Activated T-cell treated with anti-CD3 and anti-CD28 coated beads, Interleukin-2, amount 50 U/mL, for 4 hours (primary cell): ENCODE measurements at regions not wholly inside any gene's neighbourhood (a gene's known extent, or its start where the extent isn't known, plus 50 kb on each side); places are given as distances from the start of the nearest gene placed in this dataset.

Source experiments
- ATAC-seq, 2 donors: fragments of 200-7000 bp; cut with Tn5 transposase; one replicate each; pipeline ENCODE4 v1.10.0; 2021
- DNase-seq: peaks from one replicate; pipeline ENCODE4 v3.0.0-alpha.2; 2020
- H3K27me3 Mint-ChIP-seq: one replicate; pipeline ENCODE4 v1.8.0; 2021; ENCODE audit warnings: low read depth, mixed read lengths
- H3K36me3 Mint-ChIP-seq: one replicate; pipeline ENCODE4 v1.8.0; 2022; ENCODE audit warnings: mixed read lengths; ENCODE audit not compliant: insufficient read depth
- H3K4me1 Mint-ChIP-seq: one replicate; pipeline ENCODE4 v1.8.0; 2021; ENCODE audit warnings: low read depth, mixed read lengths
- H3K4me3 Mint-ChIP-seq: one replicate; pipeline ENCODE4 v1.8.0; 2021; ENCODE audit warnings: mild to moderate bottlenecking, moderate library complexity, mixed read lengths
- H3K9me3 Mint-ChIP-seq: one replicate; pipeline ENCODE4 v1.8.0; 2021; ENCODE audit warnings: mixed read lengths

- H3K36me3 Mint-ChIP-seq, result no peaks in the 10 kb centered on the region
- DNase-seq (no peak), ATAC-seq (no peak)
- peaks cover 17% of the 10 kb centered on the region for H3K4me1 Mint-ChIP-seq
- H3K9me3 Mint-ChIP-seq, result no peaks in the 10 kb centered on the region
- H3K27me3 Mint-ChIP-seq, result peaks cover 65% of the 10 kb centered on the region
- H3K4me3 Mint-ChIP-seq, result no peak overlapping the region
Measured at GRCh38 chr6:167711211-167711610, 115.5 kb upstream of the AFDN start.

GRCh38 chr6:167711768-167712730 lies 114.7 kb upstream of the AFDN start:
- Mint-ChIP-seq H3K4me1 (peaks cover 8% of the 10 kb centered on the region), H3K27me3 (peaks cover 64% of the 10 kb centered on the region), H3K4me3 (no peak overlapping the region), H3K36me3 (no peaks in the 10 kb centered on the region), H3K9me3 (no peaks in the 10 kb centered on the region)
- DNase-seq, result no peak
- ATAC-seq, result no peak

GRCh38 chr6:167712731-167713475 lies 113.8 kb upstream of the AFDN start:
- H3K4me1 Mint-ChIP-seq, result peaks cover 5% of the 10 kb centered on the region
- H3K36me3 Mint-ChIP-seq, result no peaks in the 10 kb centered on the region
- peaks cover 60% of the 10 kb centered on the region for H3K27me3 Mint-ChIP-seq
- ATAC-seq (no peak), DNase-seq (no peak)
- H3K9me3 Mint-ChIP-seq, result no peaks in the 10 kb centered on the region
- H3K4me3 Mint-ChIP-seq, result no peak overlapping the region

DNA sequence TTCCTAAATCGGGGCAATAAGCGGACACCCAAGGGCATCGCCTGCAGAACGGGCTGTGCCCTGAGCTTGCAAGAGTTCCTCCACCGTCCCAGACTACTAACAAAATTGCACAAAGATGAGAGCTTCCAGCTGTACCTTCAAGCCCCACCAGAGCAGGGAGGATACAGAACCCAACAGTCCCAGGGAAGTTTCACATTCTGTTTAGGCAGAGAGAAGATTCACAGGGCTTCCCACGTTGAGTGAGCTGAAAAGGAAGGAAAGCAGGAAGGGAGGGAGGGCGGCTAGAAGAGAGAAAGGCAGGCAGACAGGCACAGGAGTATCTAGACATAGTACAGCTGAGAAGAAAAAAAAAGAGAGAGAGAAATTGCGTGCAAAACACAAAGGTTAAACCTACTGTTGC lies 112.6 kb upstream of the AFDN start:
- no peak overlapping the region for H3K4me3 Mint-ChIP-seq
- peaks cover 49% of the 10 kb centered on the region for H3K27me3 Mint-ChIP-seq
- no peak for ATAC-seq
- DNase-seq, result no peak
- no peaks in the 10 kb centered on the region for H3K36me3 Mint-ChIP-seq
- H3K9me3 Mint-ChIP-seq, result no peaks in the 10 kb centered on the region
- H3K4me1 Mint-ChIP-seq, result peaks cover 1% of the 10 kb centered on the region

DNA sequence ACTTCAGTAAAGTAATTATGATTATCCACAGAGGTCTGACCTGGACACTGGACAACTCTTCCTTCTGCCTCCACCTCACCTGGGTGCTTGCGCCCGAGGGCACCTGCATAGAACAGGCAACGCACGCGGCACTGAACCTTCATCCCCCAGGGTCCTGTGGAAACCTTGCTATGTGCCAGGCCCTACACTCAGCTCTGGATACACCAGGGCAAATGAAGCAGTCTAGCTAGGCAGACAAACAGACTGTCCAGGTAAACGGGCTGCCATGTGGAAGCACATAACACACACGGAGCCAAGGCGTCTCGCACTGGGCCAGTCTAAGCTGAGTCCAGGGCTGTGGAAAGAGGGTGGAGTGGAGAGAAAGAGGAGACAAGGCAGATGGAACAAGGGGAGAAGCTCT lies 109.3 kb upstream of the AFDN start:
- Mint-ChIP-seq H3K36me3 (no peaks in the 10 kb centered on the region), H3K27me3 (peaks cover 25% of the 10 kb centered on the region), H3K4me3 (no peak overlapping the region), H3K9me3 (no peaks in the 10 kb centered on the region), H3K4me1 (no peaks in the 10 kb centered on the region)
- DNase-seq, result no peak
- no peak for ATAC-seq

GRCh38 chr6:167717867-167718266 lies 108.8 kb upstream of the AFDN start:
- no peaks in the 10 kb centered on the region for H3K9me3 Mint-ChIP-seq
- no peaks in the 10 kb centered on the region for H3K4me1 Mint-ChIP-seq
- no peak for ATAC-seq
- no peak overlapping the region for H3K4me3 Mint-ChIP-seq
- H3K27me3 Mint-ChIP-seq, result peaks cover 22% of the 10 kb centered on the region
- no peak for DNase-seq
- H3K36me3 Mint-ChIP-seq, result no peaks in the 10 kb centered on the region

DNA sequence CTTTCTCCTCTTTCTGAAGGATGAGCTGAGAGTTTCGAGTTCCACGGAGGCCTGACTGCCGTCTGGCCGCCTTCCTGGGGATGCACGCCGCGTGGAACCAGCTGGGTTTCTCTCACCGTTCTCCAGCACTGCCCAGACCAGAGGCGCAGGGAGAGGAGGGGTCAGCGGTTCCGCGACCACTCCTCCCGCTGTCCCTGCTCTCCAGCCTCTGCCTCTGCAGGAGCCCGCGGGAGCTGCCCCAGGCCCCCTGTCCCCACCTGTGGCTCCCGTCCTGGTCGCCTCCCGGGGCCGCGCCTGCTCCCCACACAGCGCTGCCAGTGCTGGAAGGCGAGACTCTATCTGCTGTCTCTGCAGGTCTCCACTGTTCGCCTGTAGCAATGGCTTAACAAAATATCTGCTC lies 106.8 kb upstream of the AFDN start:
- no peak for ATAC-seq
- peaks cover 17% of the 10 kb centered on the region for H3K27me3 Mint-ChIP-seq

GRCh38 chr6:167720456-167721285 lies 106.0 kb upstream of the AFDN start:
- Mint-ChIP-seq H3K4me3 (no peak overlapping the region), H3K27me3 (peaks cover 21% of the 10 kb centered on the region), H3K9me3 (peaks cover 7% of the 10 kb centered on the region), H3K4me1 (no peaks in the 10 kb centered on the region), H3K36me3 (no peaks in the 10 kb centered on the region)
- ATAC-seq (no peak), DNase-seq (no peak)

More for the DNA sequence above, 106.8 kb upstream of the AFDN start:
- no peak for DNase-seq
- H3K9me3 Mint-ChIP-seq, result peaks cover 7% of the 10 kb centered on the region
- no peaks in the 10 kb centered on the region for H3K4me1 Mint-ChIP-seq
- no peak overlapping the region for H3K4me3 Mint-ChIP-seq
- no peaks in the 10 kb centered on the region for H3K36me3 Mint-ChIP-seq

DNA sequence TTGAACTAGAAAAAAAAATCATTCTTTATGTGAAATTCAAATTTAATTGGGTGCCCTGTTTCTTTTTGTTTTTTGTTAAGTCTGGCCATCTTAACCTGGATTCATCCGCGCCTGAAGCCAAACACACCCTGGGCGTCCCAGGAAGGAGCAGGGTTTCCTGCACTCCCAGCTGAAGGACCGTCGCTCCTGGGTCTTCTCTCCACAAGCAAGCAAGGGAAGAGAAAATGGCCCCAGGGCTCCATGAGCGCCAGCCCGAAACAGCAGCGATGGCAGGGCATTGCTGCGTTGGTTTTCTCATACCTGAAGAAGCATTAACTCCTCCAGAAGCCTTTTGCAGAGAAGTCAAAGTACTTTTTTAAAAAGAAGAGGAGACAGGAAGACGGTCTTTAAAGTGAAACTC lies 105.4 kb upstream of the AFDN start:
- ATAC-seq (no peak), DNase-seq (no peak)
- peaks cover 21% of the 10 kb centered on the region for H3K27me3 Mint-ChIP-seq
- no peaks in the 10 kb centered on the region for H3K36me3 Mint-ChIP-seq
- peaks cover 7% of the 10 kb centered on the region for H3K9me3 Mint-ChIP-seq
- H3K4me3 Mint-ChIP-seq, result no peak overlapping the region
- no peaks in the 10 kb centered on the region for H3K4me1 Mint-ChIP-seq

DNA sequence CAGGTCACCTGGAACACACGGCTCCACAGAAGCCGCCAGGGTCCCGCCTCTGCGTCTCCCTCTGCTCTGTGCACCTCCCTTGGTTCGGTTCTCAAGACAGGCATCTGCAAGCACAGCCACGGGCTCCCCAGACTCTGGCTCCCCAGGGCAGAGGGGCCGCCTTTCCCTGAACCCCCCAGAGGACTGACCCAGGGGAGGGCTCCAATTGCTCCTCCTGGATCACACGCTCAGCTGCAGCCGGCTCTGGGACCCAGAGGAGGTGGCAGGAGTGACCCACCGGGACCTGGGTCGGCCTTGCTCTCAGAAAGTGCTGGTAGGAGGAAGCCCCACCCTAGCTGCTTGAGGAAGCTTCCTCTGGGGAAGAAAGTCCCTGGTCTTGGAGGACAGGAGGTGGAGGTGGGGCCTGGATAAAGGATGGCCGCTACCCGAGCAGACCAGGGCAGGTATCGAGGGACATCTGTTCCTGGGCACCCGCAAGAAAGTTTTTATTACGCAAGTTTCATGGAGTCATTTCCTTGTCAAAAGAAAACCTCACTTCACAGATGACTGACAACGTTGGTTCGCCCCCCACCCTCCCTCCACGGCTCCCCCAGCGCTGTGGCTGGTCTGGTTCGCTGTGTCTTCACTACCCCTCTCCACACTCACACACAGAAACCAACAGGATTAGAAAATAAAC lies 103.9 kb upstream of the AFDN start:
- Mint-ChIP-seq H3K36me3 (no peaks in the 10 kb centered on the region), H3K9me3 (peaks cover 7% of the 10 kb centered on the region), H3K4me3 (no peak overlapping the region), H3K27me3 (peaks cover 14% of the 10 kb centered on the region), H3K4me1 (no peaks in the 10 kb centered on the region)
- ATAC-seq (no peak), DNase-seq (no peak)

GRCh38 chr6:167726043-167726621 lies 100.6 kb upstream of the AFDN start:
- H3K4me3 Mint-ChIP-seq, result no peak overlapping the region
- no peaks in the 10 kb centered on the region for H3K36me3 Mint-ChIP-seq
- H3K9me3 Mint-ChIP-seq, result peaks cover 7% of the 10 kb centered on the region
- DNase-seq (no peak), ATAC-seq (no peak)
- peaks cover 14% of the 10 kb centered on the region for H3K27me3 Mint-ChIP-seq
- H3K4me1 Mint-ChIP-seq, result no peaks in the 10 kb centered on the region

DNA sequence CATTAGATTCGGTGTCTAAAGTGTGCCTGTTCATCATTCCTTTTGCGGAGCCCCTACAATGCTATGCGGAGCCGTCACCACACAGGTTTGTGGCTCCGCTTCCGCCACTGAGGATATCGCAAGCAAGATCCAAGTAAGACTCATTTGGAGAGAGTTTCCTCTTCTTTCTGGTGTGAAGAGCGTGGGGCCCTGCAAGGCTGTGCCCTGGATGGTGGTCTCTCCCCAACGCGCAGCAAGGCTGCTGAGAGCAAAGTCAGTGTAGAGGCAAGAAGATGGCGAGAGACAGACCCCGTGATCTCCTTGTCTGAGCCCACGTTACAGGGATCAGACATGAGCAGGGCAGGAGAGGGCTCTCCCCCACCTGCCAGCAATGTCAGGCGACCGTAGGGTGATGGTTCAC lies 96.3 kb upstream of the AFDN start:
- no peak for DNase-seq
- ATAC-seq, result no peak
- H3K27me3 Mint-ChIP-seq, result peaks cover 3% of the 10 kb centered on the region
- H3K9me3 Mint-ChIP-seq, result no peaks in the 10 kb centered on the region
- no peaks in the 10 kb centered on the region for H3K4me1 Mint-ChIP-seq
- H3K4me3 Mint-ChIP-seq, result no peak overlapping the region
- no peaks in the 10 kb centered on the region for H3K36me3 Mint-ChIP-seq

DNA sequence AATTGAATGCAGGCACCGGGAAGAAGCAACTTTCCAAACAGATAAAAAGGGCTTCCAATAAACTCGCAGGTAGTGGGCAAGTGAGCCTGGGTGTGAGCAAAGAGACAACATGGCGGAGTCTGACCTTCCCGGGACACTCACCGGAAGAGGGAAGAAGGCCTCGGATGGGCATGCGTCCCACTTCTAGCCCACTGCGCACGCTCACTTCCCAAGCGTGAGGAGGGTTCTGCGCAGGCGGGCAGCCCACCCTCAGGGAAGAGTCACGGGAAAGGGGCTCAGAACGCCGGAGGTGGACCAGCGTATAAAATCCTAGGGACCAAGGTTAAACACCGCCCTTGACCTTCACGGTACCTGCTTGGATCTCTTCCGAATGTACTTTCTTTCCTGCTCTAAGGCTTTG lies 95.5 kb upstream of the AFDN start:
- no peak overlapping the region for H3K4me3 Mint-ChIP-seq
- peaks cover 3% of the 10 kb centered on the region for H3K27me3 Mint-ChIP-seq
- ATAC-seq (no peak), DNase-seq (no peak)
- H3K4me1 Mint-ChIP-seq, result no peaks in the 10 kb centered on the region
- no peaks in the 10 kb centered on the region for H3K9me3 Mint-ChIP-seq
- no peaks in the 10 kb centered on the region for H3K36me3 Mint-ChIP-seq
